ENCODE measurements at regions not wholly inside any gene's neighbourhood (a gene's known extent, or its start where the extent isn't known, plus 50 kb on each side); places are given as distances from the start of the nearest gene placed in this dataset.

- no peaks in the 10 kb centered on the region for H3K27me3 ChIP-seq (replicated peaks in 2 of 5; ENCODE audit: control insufficient read depth in 4 of 5, insufficient read depth in 5 of 5, low read length in 4 of 5)
- no peak overlapping the region for H3K27ac ChIP-seq (ENCODE audit: insufficient read depth in 1 of 2, low read depth in 1 of 2, low read length in 2 of 2, poor library complexity in 1 of 2, severe bottlenecking in 2 of 2)
- H3K4me1 ChIP-seq (ENCODE audit: control extremely low read depth in 1 of 4, control insufficient read depth in 4 of 4, insufficient read depth in 4 of 4, low read length in 3 of 4): no peaks in the 10 kb centered on the region
- H3K9me3 ChIP-seq (ENCODE audit: control extremely low read depth in 1 of 5, control insufficient read depth in 4 of 5, insufficient read depth in 2 of 5, low read depth in 1 of 5, low read length in 4 of 5): no peaks in the 10 kb centered on the region
- POLR2A ChIA-PET: no interaction called here
- CTCF ChIA-PET: no interaction called here
- no peak overlapping the region for H3K4me3 ChIP-seq (ENCODE audit: control insufficient read depth in 1 of 7, extremely low read depth in 1 of 7, insufficient read depth in 4 of 7, low read depth in 2 of 7, low read length in 6 of 7)
- WGBS (ENCODE audit: insufficient coverage): no CpG with 5 or more reads among the region's 2 CpGs
- DNase-seq: no peak
- no peaks in the 10 kb centered on the region for H3K36me3 ChIP-seq (ENCODE audit: control insufficient read depth in 4 of 4, insufficient read depth in 4 of 4, low read length in 3 of 4)
Observed at GRCh38 chr12:29044799-29045198, 104.3 kb upstream of the FAR2 start.

GRCh38 chr12:29048787-29049186 lies 100.3 kb upstream of the FAR2 start:
- ChIA-PET POLR2A (no interaction called here), CTCF (no interaction called here)
- 83% methylated on average over 1 of the region's 4 CpGs for WGBS (ENCODE audit: insufficient coverage)
- Histone ChIP-seq H3K4me1 (ENCODE audit: control extremely low read depth in 1 of 4, control insufficient read depth in 4 of 4, insufficient read depth in 4 of 4, low read length in 3 of 4) (no peaks in the 10 kb centered on the region), H3K9me3 (ENCODE audit: control extremely low read depth in 1 of 5, control insufficient read depth in 4 of 5, insufficient read depth in 2 of 5, low read depth in 1 of 5, low read length in 4 of 5) (no peaks in the 10 kb centered on the region), H3K4me3 (ENCODE audit: control insufficient read depth in 1 of 7, extremely low read depth in 1 of 7, insufficient read depth in 4 of 7, low read depth in 2 of 7, low read length in 6 of 7) (no peak overlapping the region), H3K27ac (ENCODE audit: insufficient read depth in 1 of 2, low read depth in 1 of 2, low read length in 2 of 2, poor library complexity in 1 of 2, severe bottlenecking in 2 of 2) (no peak overlapping the region), H3K36me3 (ENCODE audit: control insufficient read depth in 4 of 4, insufficient read depth in 4 of 4, low read length in 3 of 4) (no peaks in the 10 kb centered on the region), H3K27me3 (replicated peaks in 2 of 5; ENCODE audit: control insufficient read depth in 4 of 5, insufficient read depth in 5 of 5, low read length in 4 of 5) (no peaks in the 10 kb centered on the region)
- no peak for DNase-seq

GRCh38 chr12:29050503-29050902 lies 98.6 kb upstream of the FAR2 start:
- CTCF ChIA-PET: no interaction called here

GRCh38 chr12:29051221-29051620 lies 97.9 kb upstream of the FAR2 start:
- ChIA-PET POLR2A (no interaction called here), CTCF (no interaction called here)
- H3K27ac ChIP-seq (ENCODE audit: insufficient read depth in 1 of 2, low read depth in 1 of 2, low read length in 2 of 2, poor library complexity in 1 of 2, severe bottlenecking in 2 of 2): no peak overlapping the region
- no CpG with 5 or more reads among the region's 2 CpGs for WGBS (ENCODE audit: insufficient coverage)
- no peaks in the 10 kb centered on the region for H3K9me3 ChIP-seq (ENCODE audit: control extremely low read depth in 1 of 5, control insufficient read depth in 4 of 5, insufficient read depth in 2 of 5, low read depth in 1 of 5, low read length in 4 of 5)
- H3K27me3 ChIP-seq (replicated peaks in 2 of 5; ENCODE audit: control insufficient read depth in 4 of 5, insufficient read depth in 5 of 5, low read length in 4 of 5): no peaks in the 10 kb centered on the region
- no peak overlapping the region for H3K4me3 ChIP-seq (ENCODE audit: control insufficient read depth in 1 of 7, extremely low read depth in 1 of 7, insufficient read depth in 4 of 7, low read depth in 2 of 7, low read length in 6 of 7)
- no peaks in the 10 kb centered on the region for H3K36me3 ChIP-seq (ENCODE audit: control insufficient read depth in 4 of 4, insufficient read depth in 4 of 4, low read length in 3 of 4)
- no peaks in the 10 kb centered on the region for H3K4me1 ChIP-seq (ENCODE audit: control extremely low read depth in 1 of 4, control insufficient read depth in 4 of 4, insufficient read depth in 4 of 4, low read length in 3 of 4)
- no peak for DNase-seq

More at GRCh38 chr12:29050503-29050902, 98.6 kb upstream of the FAR2 start:
- POLR2A ChIA-PET: no interaction called here
- no peaks in the 10 kb centered on the region for H3K36me3 ChIP-seq (ENCODE audit: control insufficient read depth in 4 of 4, insufficient read depth in 4 of 4, low read length in 3 of 4)
- no peak overlapping the region for H3K27ac ChIP-seq (ENCODE audit: insufficient read depth in 1 of 2, low read depth in 1 of 2, low read length in 2 of 2, poor library complexity in 1 of 2, severe bottlenecking in 2 of 2)
- H3K4me1 ChIP-seq (ENCODE audit: control extremely low read depth in 1 of 4, control insufficient read depth in 4 of 4, insufficient read depth in 4 of 4, low read length in 3 of 4): no peaks in the 10 kb centered on the region
- H3K9me3 ChIP-seq (ENCODE audit: control extremely low read depth in 1 of 5, control insufficient read depth in 4 of 5, insufficient read depth in 2 of 5, low read depth in 1 of 5, low read length in 4 of 5): no peaks in the 10 kb centered on the region
- DNase-seq: no peak
- no peaks in the 10 kb centered on the region for H3K27me3 ChIP-seq (replicated peaks in 2 of 5; ENCODE audit: control insufficient read depth in 4 of 5, insufficient read depth in 5 of 5, low read length in 4 of 5)
- H3K4me3 ChIP-seq (ENCODE audit: control insufficient read depth in 1 of 7, extremely low read depth in 1 of 7, insufficient read depth in 4 of 7, low read depth in 2 of 7, low read length in 6 of 7): no peak overlapping the region
- WGBS (ENCODE audit: insufficient coverage): no CpG with 5 or more reads among the region's 3 CpGs

GRCh38 chr12:29053567-29053966 lies 95.5 kb upstream of the FAR2 start:
- H3K36me3 ChIP-seq (ENCODE audit: control insufficient read depth in 4 of 4, insufficient read depth in 4 of 4, low read length in 3 of 4): no peaks in the 10 kb centered on the region
- no peaks in the 10 kb centered on the region for H3K27me3 ChIP-seq (replicated peaks in 2 of 5; ENCODE audit: control insufficient read depth in 4 of 5, insufficient read depth in 5 of 5, low read length in 4 of 5)
- H3K27ac ChIP-seq (ENCODE audit: insufficient read depth in 1 of 2, low read depth in 1 of 2, low read length in 2 of 2, poor library complexity in 1 of 2, severe bottlenecking in 2 of 2): no peak overlapping the region
- DNase-seq: no peak
- no peaks in the 10 kb centered on the region for H3K9me3 ChIP-seq (ENCODE audit: control extremely low read depth in 1 of 5, control insufficient read depth in 4 of 5, insufficient read depth in 2 of 5, low read depth in 1 of 5, low read length in 4 of 5)
- WGBS (ENCODE audit: insufficient coverage): no CpG with 5 or more reads among the region's 1 CpG
- ChIA-PET POLR2A (no interaction called here), CTCF (interaction anchor here (0.8 kb wide), 1 partner anchor 264 kb away, joined by 3 read pairs; no protein-coding TSS in a partner anchor)
- H3K4me3 ChIP-seq (ENCODE audit: control insufficient read depth in 1 of 7, extremely low read depth in 1 of 7, insufficient read depth in 4 of 7, low read depth in 2 of 7, low read length in 6 of 7): no peak overlapping the region
- no peaks in the 10 kb centered on the region for H3K4me1 ChIP-seq (ENCODE audit: control extremely low read depth in 1 of 4, control insufficient read depth in 4 of 4, insufficient read depth in 4 of 4, low read length in 3 of 4)

- no peaks in the 10 kb centered on the region for H3K9me3 ChIP-seq (ENCODE audit: control extremely low read depth in 1 of 5, control insufficient read depth in 4 of 5, insufficient read depth in 2 of 5, low read depth in 1 of 5, low read length in 4 of 5)
- ChIA-PET CTCF (no interaction called here), POLR2A (no interaction called here)
- H3K27me3 ChIP-seq (replicated peaks in 2 of 5; ENCODE audit: control insufficient read depth in 4 of 5, insufficient read depth in 5 of 5, low read length in 4 of 5): no peaks in the 10 kb centered on the region
- H3K27ac ChIP-seq (ENCODE audit: insufficient read depth in 1 of 2, low read depth in 1 of 2, low read length in 2 of 2, poor library complexity in 1 of 2, severe bottlenecking in 2 of 2): no peak overlapping the region
- no peaks in the 10 kb centered on the region for H3K36me3 ChIP-seq (ENCODE audit: control insufficient read depth in 4 of 4, insufficient read depth in 4 of 4, low read length in 3 of 4)
- WGBS (ENCODE audit: insufficient coverage): 73% methylated on average over 2 of the region's 3 CpGs
- no peak overlapping the region for H3K4me3 ChIP-seq (ENCODE audit: control insufficient read depth in 1 of 7, extremely low read depth in 1 of 7, insufficient read depth in 4 of 7, low read depth in 2 of 7, low read length in 6 of 7)
- no peak for DNase-seq
- no peaks in the 10 kb centered on the region for H3K4me1 ChIP-seq (ENCODE audit: control extremely low read depth in 1 of 4, control insufficient read depth in 4 of 4, insufficient read depth in 4 of 4, low read length in 3 of 4)
Observed at GRCh38 chr12:29054858-29055663, 94.0 kb upstream of the FAR2 start.

GRCh38 chr12:29066011-29066588 lies 83.0 kb upstream of the FAR2 start:
- Histone ChIP-seq H3K9me3 (ENCODE audit: control extremely low read depth in 1 of 5, control insufficient read depth in 4 of 5, insufficient read depth in 2 of 5, low read depth in 1 of 5, low read length in 4 of 5) (peaks cover 0 to 1% (median 0%) of the 10 kb centered on the region in 5 experiments), H3K36me3 (ENCODE audit: control insufficient read depth in 4 of 4, insufficient read depth in 4 of 4, low read length in 3 of 4) (no peaks in the 10 kb centered on the region), H3K4me3 (ENCODE audit: control insufficient read depth in 1 of 7, extremely low read depth in 1 of 7, insufficient read depth in 4 of 7, low read depth in 2 of 7, low read length in 6 of 7) (no peak overlapping the region), H3K27ac (ENCODE audit: insufficient read depth in 1 of 2, low read depth in 1 of 2, low read length in 2 of 2, poor library complexity in 1 of 2, severe bottlenecking in 2 of 2) (no peak overlapping the region), H3K27me3 (replicated peaks in 2 of 5; ENCODE audit: control insufficient read depth in 4 of 5, insufficient read depth in 5 of 5, low read length in 4 of 5) (no peaks in the 10 kb centered on the region), H3K4me1 (ENCODE audit: control extremely low read depth in 1 of 4, control insufficient read depth in 4 of 4, insufficient read depth in 4 of 4, low read length in 3 of 4) (peaks cover 0 to 3% (median 1%) of the 10 kb centered on the region in 4 experiments)
- DNase-seq: peak; percentile 63 to 91 (median 90)
- CTCF ChIA-PET: no interaction called here
- no CpG with 5 or more reads among the region's 1 CpG for WGBS (ENCODE audit: insufficient coverage)
- POLR2A ChIA-PET: no interaction called here
